ENCODE measurements at regions not wholly inside any gene's neighbourhood (a gene's known extent, or its start where the extent isn't known, plus 50 kb on each side); places are given as distances from the start of the nearest gene placed in this dataset.

- no peak overlapping the region for H3K4me2 ChIP-seq (ENCODE audit: low read depth, low read length)
- no peak overlapping the region for H3K9ac ChIP-seq (ENCODE audit: low read length)
- TF ChIP-seq, protein P1, sequence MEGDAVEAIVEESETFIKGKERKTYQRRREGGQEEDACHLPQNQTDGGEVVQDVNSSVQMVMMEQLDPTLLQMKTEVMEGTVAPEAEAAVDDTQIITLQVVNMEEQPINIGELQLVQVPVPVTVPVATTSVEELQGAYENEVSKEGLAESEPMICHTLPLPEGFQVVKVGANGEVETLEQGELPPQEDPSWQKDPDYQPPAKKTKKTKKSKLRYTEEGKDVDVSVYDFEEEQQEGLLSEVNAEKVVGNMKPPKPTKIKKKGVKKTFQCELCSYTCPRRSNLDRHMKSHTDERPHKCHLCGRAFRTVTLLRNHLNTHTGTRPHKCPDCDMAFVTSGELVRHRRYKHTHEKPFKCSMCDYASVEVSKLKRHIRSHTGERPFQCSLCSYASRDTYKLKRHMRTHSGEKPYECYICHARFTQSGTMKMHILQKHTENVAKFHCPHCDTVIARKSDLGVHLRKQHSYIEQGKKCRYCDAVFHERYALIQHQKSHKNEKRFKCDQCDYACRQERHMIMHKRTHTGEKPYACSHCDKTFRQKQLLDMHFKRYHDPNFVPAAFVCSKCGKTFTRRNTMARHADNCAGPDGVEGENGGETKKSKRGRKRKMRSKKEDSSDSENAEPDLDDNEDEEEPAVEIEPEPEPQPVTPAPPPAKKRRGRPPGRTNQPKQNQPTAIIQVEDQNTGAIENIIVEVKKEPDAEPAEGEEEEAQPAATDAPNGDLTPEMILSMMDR (IDR thresholded peaks at IDR 0.05; ENCODE audit: low read length), result no peak
- TF ChIP-seq EZH2phosphoT487 (IDR thresholded peaks at IDR 0.05; ENCODE audit: low read length) (no peak), EZH2 (optimal IDR thresholded peaks at IDR 0.05; ENCODE audit: low read depth, low read length) (no peak)
- H3K4me1 ChIP-seq (ENCODE audit: low read length), result no peaks in the 10 kb centered on the region
- H3K79me2 ChIP-seq (ENCODE audit: low read length), result no peaks in the 10 kb centered on the region
- no peaks in the 10 kb centered on the region for H3K36me3 ChIP-seq (replicated peaks; ENCODE audit: insufficient read depth, low read length)
- H3K9me2 ChIP-seq (replicated peaks; ENCODE audit: insufficient read depth, low read length), result no peaks in the 10 kb centered on the region
- no peaks in the 10 kb centered on the region for H4K20me1 ChIP-seq (ENCODE audit: insufficient read depth, low read length)
- no peak for DNase-seq
- H3F3A ChIP-seq (ENCODE audit: insufficient read depth, low read length), result no peaks in the 10 kb centered on the region
- H3K4me3 ChIP-seq (ENCODE audit: low read length), result no peak overlapping the region
- no peak overlapping the region for H2AFZ ChIP-seq (ENCODE audit: low read length)
- no peaks in the 10 kb centered on the region for H3K27me3 ChIP-seq (replicated peaks; ENCODE audit: insufficient read depth, low read length)
- no peaks in the 10 kb centered on the region for H3K9me3 ChIP-seq (replicated peaks; ENCODE audit: insufficient read depth, low read length)
- no peak overlapping the region for H3K27ac ChIP-seq (ENCODE audit: low read length)
Measured at GRCh38 chr16:11428623-11428953, 83.3 kb downstream of the RMI2 start.

DNA sequence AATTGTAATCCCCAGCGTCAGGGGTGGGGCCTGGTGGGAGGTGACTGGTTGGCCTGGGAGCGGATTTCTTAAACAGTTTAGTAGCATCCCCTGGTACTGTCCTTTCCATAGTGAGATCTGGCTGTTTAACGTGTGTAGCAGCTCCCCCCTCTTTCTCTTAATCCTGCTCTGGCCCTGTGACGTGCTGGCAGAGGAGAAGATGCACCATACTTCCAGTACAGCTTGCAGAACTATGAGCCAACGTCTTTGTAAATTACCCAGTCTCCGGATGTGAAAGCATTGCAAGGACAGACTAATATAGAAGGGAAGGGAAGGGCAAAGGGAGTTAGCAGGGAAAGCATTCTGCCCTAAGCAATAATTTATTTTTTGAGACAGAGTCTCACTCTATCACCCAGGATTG, 83.9 kb downstream of the RMI2 start:
- Histone ChIP-seq H3K27ac (ENCODE audit: low read length) (no peak overlapping the region), H3K4me2 (ENCODE audit: low read depth, low read length) (no peak overlapping the region)

DNA sequence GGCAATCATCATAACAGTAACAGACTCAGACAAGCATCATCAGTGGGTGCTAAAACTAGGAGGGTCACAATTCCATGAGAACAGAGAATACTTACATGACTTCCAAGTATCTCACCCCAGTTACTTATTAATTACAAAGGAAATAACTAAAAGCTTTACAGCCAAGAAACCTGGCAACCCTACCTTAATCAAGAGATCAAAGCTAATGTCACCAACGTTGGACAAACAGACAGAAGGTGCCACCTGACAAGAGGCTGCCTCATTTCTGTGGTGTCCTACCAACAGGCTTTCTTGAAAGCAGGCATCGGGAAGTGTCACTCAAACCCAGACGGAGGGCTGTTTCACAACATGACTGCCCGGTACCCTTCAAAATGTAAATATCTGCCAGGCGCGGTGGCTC, 84.6 kb downstream of the RMI2 start:
- TF ChIP-seq EZH2phosphoT487 (IDR thresholded peaks at IDR 0.05; ENCODE audit: low read length) (no peak), EZH2 (optimal IDR thresholded peaks at IDR 0.05; ENCODE audit: low read depth, low read length) (no peak)
- TF ChIP-seq, protein P1 (IDR thresholded peaks at IDR 0.05; ENCODE audit: low read length), result no peak
- Histone ChIP-seq H3K9me3 (replicated peaks; ENCODE audit: insufficient read depth, low read length) (no peaks in the 10 kb centered on the region), H2AFZ (ENCODE audit: low read length) (no peak overlapping the region), H4K20me1 (ENCODE audit: insufficient read depth, low read length) (no peaks in the 10 kb centered on the region), H3K4me3 (ENCODE audit: low read length) (no peak overlapping the region), H3F3A (ENCODE audit: insufficient read depth, low read length) (no peaks in the 10 kb centered on the region), H3K36me3 (replicated peaks; ENCODE audit: insufficient read depth, low read length) (no peaks in the 10 kb centered on the region), H3K4me1 (ENCODE audit: low read length) (no peaks in the 10 kb centered on the region), H3K9ac (ENCODE audit: low read length) (no peak overlapping the region), H3K4me2 (ENCODE audit: low read depth, low read length) (no peak overlapping the region), H3K27ac (ENCODE audit: low read length) (no peak overlapping the region), H3K79me2 (ENCODE audit: low read length) (no peaks in the 10 kb centered on the region), H3K9me2 (replicated peaks; ENCODE audit: insufficient read depth, low read length) (no peaks in the 10 kb centered on the region), H3K27me3 (replicated peaks; ENCODE audit: insufficient read depth, low read length) (no peaks in the 10 kb centered on the region)
- no peak for DNase-seq

More for the DNA sequence above, 83.9 kb downstream of the RMI2 start:
- H3K4me1 ChIP-seq (ENCODE audit: low read length), result no peaks in the 10 kb centered on the region
- no peaks in the 10 kb centered on the region for H4K20me1 ChIP-seq (ENCODE audit: insufficient read depth, low read length)
- H3K9me3 ChIP-seq (replicated peaks; ENCODE audit: insufficient read depth, low read length), result no peaks in the 10 kb centered on the region
- DNase-seq, result no peak
- H3K4me3 ChIP-seq (ENCODE audit: low read length), result no peak overlapping the region
- no peaks in the 10 kb centered on the region for H3K79me2 ChIP-seq (ENCODE audit: low read length)
- no peak overlapping the region for H3K9ac ChIP-seq (ENCODE audit: low read length)
- no peak overlapping the region for H2AFZ ChIP-seq (ENCODE audit: low read length)
- no peaks in the 10 kb centered on the region for H3K36me3 ChIP-seq (replicated peaks; ENCODE audit: insufficient read depth, low read length)
- H3K27me3 ChIP-seq (replicated peaks; ENCODE audit: insufficient read depth, low read length), result no peaks in the 10 kb centered on the region
- no peaks in the 10 kb centered on the region for H3K9me2 ChIP-seq (replicated peaks; ENCODE audit: insufficient read depth, low read length)
- no peaks in the 10 kb centered on the region for H3F3A ChIP-seq (ENCODE audit: insufficient read depth, low read length)
- TF ChIP-seq, protein P1 (IDR thresholded peaks at IDR 0.05; ENCODE audit: low read length), result no peak
- TF ChIP-seq EZH2phosphoT487 (IDR thresholded peaks at IDR 0.05; ENCODE audit: low read length) (no peak), EZH2 (optimal IDR thresholded peaks at IDR 0.05; ENCODE audit: low read depth, low read length) (no peak)

All from MM.1S (cell line).